Limb (tissue), 2 donors: ENCODE measurements at regions not wholly inside any gene's neighbourhood (a gene's known extent, or its start where the extent isn't known, plus 50 kb on each side); places are given as distances from the start of the nearest gene placed in this dataset.
A peak's percentile ranks its signal among the peaks of the same experiment; 100 is the strongest.

Source experiments
- DNase-seq, 2 donors: peaks; one replicate each; pipeline ENCODE4 v3.0.0-alpha.2; 2016; ENCODE audit errors: extremely low spot score in 2 of 2

DNA sequence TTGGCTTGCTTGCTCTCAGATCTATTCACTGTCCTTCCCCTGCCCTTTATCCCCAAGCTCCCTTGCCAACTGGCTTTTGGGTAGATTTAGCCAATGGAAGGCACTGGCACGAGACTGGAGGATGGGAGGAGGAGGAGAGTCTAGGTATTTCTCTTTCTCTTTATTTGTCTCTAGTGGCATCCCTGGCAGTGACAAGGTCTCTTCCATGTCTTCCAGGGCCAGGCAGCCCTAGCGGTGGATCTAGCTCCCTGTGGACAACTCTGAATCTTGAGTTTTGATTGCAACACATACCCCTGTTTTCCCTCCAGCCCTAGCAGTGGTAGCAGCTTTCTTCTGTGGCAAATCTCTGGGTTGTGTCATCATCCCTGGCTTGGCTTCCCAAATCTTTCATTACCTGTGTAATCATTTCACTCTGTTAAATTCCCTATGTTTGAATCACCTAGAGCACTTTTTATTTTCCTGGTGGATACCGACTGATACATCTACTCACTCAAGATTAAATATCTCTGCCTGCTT, 171.1 kb upstream of the IRX6 start:
- DNase-seq: no peak

DNA sequence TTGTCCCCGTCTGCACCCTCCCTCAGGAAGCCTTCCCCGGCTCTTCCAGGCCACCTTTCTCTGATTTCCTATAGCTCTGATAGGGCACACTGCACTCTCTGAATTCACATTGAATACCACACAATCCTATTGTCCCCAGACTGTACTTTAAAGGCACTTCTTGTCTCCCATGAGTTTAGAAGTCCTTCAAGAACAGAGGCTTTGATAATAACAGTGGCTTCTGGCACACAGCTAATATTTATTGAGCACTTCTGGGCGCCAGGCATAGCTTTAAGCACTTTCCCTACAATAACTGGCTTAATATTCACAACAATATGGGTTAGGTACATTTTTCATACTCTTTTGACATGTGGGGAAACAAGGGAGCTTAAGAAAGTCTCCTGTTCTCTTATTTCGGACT, 169.7 kb upstream of the IRX6 start:
- no peak for DNase-seq

DNA sequence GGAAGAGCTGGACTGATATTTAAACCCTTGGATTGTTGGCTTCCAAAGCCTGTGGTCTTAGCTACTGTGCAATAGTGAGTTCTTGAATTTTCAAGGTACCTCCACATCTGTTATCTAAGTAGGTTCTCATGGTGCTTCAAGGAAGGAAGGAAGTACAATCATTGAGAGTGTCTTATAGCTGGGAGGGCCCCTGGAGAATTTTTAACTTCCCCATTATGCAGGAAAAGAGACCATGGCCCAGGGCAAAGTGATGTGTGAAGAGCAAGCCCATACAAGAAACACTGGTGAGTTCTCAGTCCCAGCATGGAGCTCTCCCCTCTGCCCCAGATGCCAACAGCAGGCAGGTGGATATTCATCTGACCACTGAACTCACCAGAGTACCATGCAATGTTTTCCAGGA, 169.0 kb upstream of the IRX6 start:
- DNase-seq: no peak

- DNase-seq: no peak
These were observed 168.2 kb upstream of the IRX6 start for GRCh38 chr16:55155815-55156214.

GRCh38 chr16:55169780-55170179, 154.2 kb upstream of the IRX6 start:
- no peak for DNase-seq

- no peak for DNase-seq
These were observed 152.8 kb upstream of the IRX6 start for GRCh38 chr16:55171241-55171640.

GRCh38 chr16:55175389-55175788, 148.6 kb upstream of the IRX6 start:
- no peak for DNase-seq

DNA sequence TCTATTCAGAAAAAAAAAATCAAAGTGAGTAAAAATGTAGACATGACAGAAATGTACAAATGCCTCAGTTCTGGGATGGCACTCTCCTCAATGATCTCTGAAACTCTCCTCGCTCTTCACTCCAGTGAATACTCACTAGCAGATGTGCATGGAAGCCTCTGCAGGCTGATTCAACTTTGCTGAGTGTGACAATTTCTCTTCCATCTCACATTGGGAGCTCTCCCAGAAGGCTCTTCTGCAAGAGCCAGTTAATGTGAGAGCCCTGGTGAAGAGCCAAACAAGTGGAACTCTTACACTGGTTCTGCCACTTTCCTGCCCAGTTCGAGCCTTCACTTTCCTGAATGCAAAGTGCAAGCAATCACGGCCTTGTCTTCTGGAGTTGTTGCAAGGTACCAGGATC, 147.1 kb upstream of the IRX6 start:
- no peak for DNase-seq

DNA sequence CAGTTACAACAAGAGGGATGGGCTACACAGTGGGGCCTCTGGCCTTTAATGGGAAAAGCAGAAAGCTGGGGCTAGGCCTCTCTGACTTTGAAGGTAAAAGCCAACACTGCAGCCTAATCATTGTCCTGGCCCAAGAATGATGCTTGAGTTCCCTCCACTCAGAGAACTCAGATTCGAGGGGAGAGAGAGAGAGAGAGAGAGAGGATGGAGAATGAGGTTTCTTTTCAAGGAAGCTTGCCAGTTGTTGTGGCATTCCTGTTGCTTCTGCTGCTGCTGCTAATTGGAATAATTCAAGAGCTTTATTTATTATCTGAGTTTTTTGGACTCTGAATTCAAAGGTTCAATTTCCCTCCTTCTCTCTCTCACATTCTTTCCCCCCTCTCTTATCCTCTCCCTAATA, 144.6 kb upstream of the IRX6 start:
- no peak for DNase-seq

DNA sequence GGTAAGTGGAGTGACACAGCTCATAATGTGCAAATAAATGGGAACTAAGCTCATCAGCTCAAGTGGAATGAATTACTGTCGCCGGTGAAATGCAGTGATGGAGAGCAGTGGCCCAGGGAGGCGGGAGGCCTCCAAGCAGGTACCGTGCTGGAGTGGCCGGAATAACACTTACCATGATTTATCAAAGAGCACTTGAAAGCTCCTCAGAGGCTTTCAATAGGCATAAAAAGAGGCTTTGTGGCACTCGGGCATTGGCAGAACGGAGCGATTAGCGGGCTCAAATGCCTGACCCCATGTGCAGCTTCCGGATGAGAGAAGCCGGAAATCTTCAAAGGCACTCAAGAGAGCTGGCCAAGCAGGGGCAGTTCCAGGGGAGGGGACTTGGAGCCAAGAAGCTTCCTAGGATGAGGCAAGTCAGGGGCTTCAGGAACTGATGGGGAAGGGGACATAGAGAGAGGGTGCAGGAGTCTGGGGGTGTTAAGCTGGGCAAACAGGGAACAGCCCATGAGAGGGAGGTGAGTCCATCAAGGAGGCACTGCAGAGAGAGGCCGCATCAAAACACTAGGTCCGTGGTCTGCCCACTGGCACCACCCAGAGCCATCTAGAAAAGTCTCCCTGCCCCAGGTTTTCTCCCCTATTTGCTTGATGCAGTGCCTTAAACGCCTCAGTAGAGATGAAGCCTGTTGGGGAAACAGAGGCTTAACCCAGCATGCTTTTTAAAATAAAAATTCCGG, 144.0 kb upstream of the IRX6 start:
- peak in 1 of 2 donors; percentile 31 for DNase-seq

DNA sequence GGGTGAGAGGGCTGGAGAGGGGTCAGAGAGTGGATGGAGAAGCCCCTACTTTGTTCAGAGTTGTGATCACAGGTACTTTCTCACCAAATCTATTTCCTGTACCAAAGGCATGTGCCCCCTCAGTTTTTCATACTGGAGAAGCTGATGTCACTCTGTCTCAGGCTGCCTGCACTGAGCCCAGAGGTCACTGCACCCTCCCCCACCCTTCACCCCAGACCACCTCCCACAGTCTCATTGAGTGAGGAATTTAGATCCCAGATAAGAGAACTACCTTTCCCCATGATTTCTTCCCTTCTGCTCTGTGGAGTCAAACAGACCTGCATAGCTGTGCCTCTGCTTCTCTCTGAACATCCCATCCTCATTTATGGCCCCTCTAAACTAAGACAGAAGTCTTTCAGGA, 140.0 kb upstream of the IRX6 start:
- DNase-seq: no peak

DNA sequence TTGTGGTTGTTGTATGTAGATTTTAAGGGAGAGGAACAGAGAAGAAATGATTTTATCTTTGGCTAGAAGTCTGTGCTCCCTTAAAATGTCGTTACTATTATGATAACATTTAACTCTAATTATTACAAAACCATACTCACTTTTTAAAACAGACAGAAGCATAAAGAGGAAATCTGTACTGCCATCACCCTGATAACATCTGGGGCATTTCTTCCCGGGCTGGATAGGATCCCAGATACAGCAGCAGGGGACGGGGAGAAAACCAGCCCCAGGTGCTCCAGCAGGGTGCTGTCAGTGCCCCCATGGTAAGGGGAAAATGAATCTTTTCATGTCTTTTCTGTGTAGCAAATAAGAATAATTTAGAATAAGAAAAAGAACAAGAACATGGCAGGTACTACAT, 139.4 kb upstream of the IRX6 start:
- no peak for DNase-seq

- DNase-seq: no peak
These were observed 134.8 kb upstream of the IRX6 start for GRCh38 chr16:55189224-55189623.

- peak in 1 of 2 donors; percentile 41 for DNase-seq
These were observed 134.0 kb upstream of the IRX6 start for GRCh38 chr16:55189682-55190636.

DNA sequence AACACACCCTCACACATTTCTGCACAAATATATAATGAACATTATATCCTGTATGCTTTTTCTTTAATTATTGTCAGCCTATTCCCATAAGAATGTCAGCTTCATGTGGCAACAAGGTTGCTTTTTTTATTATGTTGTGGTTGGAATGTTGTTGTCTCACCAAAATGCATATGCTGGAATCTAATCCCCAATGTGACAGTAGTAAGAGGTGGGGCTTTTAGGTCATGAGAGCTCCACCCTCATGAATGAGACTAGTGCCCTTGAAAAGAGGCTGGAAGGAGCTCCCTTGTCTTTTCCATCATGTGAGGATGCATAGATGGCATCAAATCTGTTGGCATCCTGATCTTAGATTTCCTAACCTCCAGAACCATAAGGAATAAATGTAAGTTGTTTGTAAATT, 131.3 kb upstream of the IRX6 start:
- DNase-seq: no peak

- no peak for DNase-seq
These were observed 120.4 kb upstream of the IRX6 start for GRCh38 chr16:55203570-55203969.

- DNase-seq: no peak
These were observed 119.9 kb upstream of the IRX6 start for GRCh38 chr16:55204069-55204468.

DNA sequence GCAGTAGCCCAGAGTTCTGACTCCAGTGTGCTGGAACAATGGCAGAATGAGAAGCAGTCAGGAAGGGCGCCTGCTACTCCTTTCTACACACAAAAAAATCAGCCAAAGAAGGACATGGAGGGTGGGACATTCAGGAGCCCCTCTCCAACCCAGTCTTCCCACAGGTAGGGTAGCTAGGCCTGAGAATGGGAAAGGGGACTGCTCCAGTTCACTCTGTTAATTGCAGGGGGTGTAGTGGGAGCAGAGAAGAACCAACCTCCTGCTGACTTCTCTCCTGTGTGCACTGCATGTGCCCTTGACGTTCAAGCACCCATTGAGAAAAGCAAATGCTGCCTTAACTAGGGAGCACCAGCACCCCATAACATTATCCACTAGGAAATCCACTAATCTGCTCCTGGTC, 119.1 kb upstream of the IRX6 start:
- DNase-seq: no peak

DNA sequence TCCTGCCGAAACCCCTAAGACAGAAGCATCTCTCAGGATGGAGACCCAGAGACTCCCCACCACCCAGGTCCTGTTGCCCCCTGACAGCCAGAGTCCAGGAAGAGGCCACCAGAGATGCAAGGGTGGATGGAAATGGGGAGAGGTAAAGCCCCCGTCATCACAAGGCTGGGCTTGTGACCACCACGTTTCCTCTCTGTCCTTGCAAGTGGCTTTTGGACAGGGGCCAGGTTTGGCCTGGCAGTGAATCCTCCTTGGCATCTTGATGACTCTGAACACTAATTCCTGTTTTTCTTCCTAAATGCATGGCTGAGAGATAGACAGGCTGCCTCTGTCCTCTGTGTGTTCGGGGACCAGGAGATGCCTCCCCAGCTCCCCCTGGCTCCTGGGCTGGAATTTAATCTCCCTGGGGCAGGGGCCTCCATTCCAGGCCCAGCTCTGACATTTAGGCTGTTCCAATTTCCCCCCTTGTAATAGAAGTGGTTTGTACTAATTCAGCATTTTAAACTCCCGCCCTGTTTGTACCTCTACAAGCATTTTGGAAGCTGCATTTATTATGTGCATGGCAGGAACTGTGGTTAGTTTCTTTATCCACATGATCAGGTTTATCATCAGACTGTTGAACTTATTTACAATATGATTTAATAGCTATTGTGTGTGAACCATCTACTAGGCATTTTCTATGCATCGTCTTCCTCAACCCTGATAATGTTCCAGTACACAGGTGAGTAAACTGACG, 116.1 kb upstream of the IRX6 start:
- no peak for DNase-seq

GRCh38 chr16:55209626-55210025, 114.4 kb upstream of the IRX6 start:
- no peak for DNase-seq

DNA sequence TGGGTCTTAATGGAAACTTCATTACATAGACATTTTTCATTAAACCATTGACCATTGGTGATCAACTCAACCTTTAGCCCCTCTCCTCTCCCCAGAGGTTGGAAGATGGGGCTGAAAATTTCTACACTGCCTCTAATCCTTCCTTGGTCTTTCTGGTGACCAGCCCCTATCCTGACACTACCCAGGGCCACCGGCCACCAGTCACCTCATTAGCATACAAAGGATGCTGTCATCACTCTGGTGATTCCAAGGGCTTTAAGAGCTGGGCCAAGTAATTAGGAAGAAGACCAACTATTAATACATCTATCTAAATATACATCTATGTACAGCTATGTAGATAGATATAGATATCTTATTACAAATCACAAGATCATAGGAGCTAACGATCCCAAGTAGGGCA, 111.2 kb upstream of the IRX6 start:
- DNase-seq: no peak

DNA sequence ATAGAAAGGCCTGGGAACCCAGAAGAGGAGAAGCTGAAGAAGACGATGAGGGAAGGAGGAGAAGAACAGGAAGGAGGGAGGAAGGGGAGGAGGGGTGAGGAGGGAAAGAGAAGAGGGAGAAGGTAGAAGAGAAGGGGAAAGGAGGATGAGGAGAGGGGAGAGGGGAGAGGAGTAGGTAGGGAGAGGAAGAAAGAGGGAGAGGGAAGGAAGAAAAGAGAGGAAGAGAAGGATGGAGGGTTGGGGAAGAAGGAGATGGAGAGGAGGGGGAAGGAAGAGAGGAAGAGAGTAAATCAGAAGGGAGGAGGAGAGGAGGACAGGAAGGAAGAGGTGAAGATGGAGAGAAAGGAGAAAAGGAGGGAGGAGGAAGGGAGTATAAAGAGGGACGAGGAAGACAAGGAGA, 109.6 kb upstream of the IRX6 start:
- no peak for DNase-seq
